ENCODE measurements at regions not wholly inside any gene's neighbourhood (a gene's known extent, or its start where the extent isn't known, plus 50 kb on each side); places are given as distances from the start of the nearest gene placed in this dataset.

DNA sequence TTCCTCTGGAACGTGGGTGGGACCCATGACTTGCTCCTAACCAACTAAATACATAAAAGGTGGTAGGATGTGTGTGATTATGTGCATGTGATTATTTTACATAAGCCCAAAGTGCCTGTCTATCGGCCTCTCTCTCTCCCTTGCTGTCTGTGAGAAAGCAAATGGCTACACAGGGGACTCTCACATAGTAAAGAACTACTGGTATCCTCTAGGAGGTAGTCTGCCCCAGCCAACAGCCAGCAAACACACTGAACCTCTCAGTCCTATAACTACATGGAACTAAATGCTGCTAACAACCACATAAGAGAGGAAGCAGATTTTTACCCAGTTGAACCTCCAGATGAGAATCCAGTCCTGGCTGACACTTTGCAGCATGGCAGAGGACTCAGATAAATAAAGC lies 1249.4 kb downstream of the ADGRL3 start:
- TF ChIP-seq, protein P1, sequence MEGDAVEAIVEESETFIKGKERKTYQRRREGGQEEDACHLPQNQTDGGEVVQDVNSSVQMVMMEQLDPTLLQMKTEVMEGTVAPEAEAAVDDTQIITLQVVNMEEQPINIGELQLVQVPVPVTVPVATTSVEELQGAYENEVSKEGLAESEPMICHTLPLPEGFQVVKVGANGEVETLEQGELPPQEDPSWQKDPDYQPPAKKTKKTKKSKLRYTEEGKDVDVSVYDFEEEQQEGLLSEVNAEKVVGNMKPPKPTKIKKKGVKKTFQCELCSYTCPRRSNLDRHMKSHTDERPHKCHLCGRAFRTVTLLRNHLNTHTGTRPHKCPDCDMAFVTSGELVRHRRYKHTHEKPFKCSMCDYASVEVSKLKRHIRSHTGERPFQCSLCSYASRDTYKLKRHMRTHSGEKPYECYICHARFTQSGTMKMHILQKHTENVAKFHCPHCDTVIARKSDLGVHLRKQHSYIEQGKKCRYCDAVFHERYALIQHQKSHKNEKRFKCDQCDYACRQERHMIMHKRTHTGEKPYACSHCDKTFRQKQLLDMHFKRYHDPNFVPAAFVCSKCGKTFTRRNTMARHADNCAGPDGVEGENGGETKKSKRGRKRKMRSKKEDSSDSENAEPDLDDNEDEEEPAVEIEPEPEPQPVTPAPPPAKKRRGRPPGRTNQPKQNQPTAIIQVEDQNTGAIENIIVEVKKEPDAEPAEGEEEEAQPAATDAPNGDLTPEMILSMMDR (IDR thresholded peaks at IDR 0.05), result no peak
- no peak for TF ChIP-seq POLR2A (IDR thresholded peaks at IDR 0.05)

Measured in uterus (tissue), 2 donors.